Neural progenitor cell (in vitro differentiated cells): ENCODE measurements at regions not wholly inside any gene's neighbourhood (a gene's known extent, or its start where the extent isn't known, plus 50 kb on each side); places are given as distances from the start of the nearest gene placed in this dataset.

ENCODE experiments used
- DNase-seq: peaks from one replicate; pipeline ENCODE4 v3.0.0-alpha.2; 2016; ENCODE audit warnings: low spot score
- H2AFZ ChIP-seq: fragments of 200-600 bp; sonication (generic); replicated peaks from 2 replicates; pipeline ENCODE4 v1.6.1; 2016; ENCODE audit warnings: antibody characterized with exemption
- H3F3A ChIP-seq: fragments of 200-600 bp; sonication (generic); 2 replicates; pipeline ENCODE4 v1.6.1; 2016; ENCODE audit warnings: antibody characterized with exemption, low read depth
- H3K27ac ChIP-seq: fragments of 200-600 bp; sonication (generic); 2 replicates; pipeline ENCODE4 v1.5.1; 2016; ENCODE audit warnings: mild to moderate bottlenecking
- H3K27me3 ChIP-seq: fragments of 200-600 bp; sonication (generic); 2 replicates; pipeline ENCODE4 v1.6.1; 2016; ENCODE audit warnings: mild to moderate bottlenecking, moderate library complexity
- H3K36me3 ChIP-seq: fragments of 200-600 bp; sonication (generic); 2 replicates; pipeline ENCODE4 v1.5.1; 2016
- H3K4me1 ChIP-seq: fragments of 200-600 bp; sonication (generic); 2 replicates; pipeline ENCODE4 v1.6.1; 2016; ENCODE audit warnings: mixed run types
- H3K4me2 ChIP-seq: fragments of 200-600 bp; sonication (generic); 2 replicates; pipeline ENCODE4 v1.6.1; 2016
- H3K4me3 ChIP-seq: fragments of 200-600 bp; sonication (generic); 2 replicates; pipeline ENCODE4 v1.5.1; 2016
- H3K79me2 ChIP-seq: fragments of 200-600 bp; sonication (generic); 2 replicates; pipeline ENCODE4 v1.6.1; 2016; ENCODE audit warnings: low read depth
- H3K9ac ChIP-seq: fragments of 200-600 bp; sonication (generic); 2 replicates; pipeline ENCODE4 v1.6.1; 2016
- H3K9me3 ChIP-seq: fragments of 200-600 bp; sonication (generic); 2 replicates; pipeline ENCODE4 v1.5.1; 2016; ENCODE audit warnings: low read depth
- H4K20me1 ChIP-seq: fragments of 200-600 bp; sonication (generic); 2 replicates; pipeline ENCODE4 v1.6.1; 2016; ENCODE audit warnings: low read depth
- H3K27ac Mint-ChIP-seq: 3 replicates; pipeline ENCODE4 v1.8.0; 2021; ENCODE audit warnings: mixed read lengths
- H3K27me3 Mint-ChIP-seq: 2 replicates; pipeline ENCODE4 v1.8.0; 2022; ENCODE audit warnings: low read depth, mild to moderate bottlenecking, inconsistent platforms, moderate library complexity, mixed read lengths; ENCODE audit not compliant: insufficient read depth
- H3K36me3 Mint-ChIP-seq: 3 replicates; pipeline ENCODE4 v1.8.0; 2021; ENCODE audit warnings: mixed read lengths
- H3K4me1 Mint-ChIP-seq: 3 replicates; pipeline ENCODE4 v1.8.0; 2021; ENCODE audit warnings: mixed read lengths
- H3K4me3 Mint-ChIP-seq: 3 replicates; pipeline ENCODE4 v1.8.0; 2021; ENCODE audit warnings: mild to moderate bottlenecking, moderate library complexity, mixed read lengths
- H3K9me3 Mint-ChIP-seq: 3 replicates; pipeline ENCODE4 v1.8.0; 2020; ENCODE audit warnings: mixed read lengths
- EZH2 ChIP-seq: fragments of 200-600 bp; sonication (generic); IDR thresholded peaks from 2 replicates; pipeline ENCODE4 v1.6.1; 2017; ENCODE audit warnings: antibody characterized with exemption, mild to moderate bottlenecking, moderate library complexity
- EZH2phosphoT487 ChIP-seq: fragments of 200-600 bp; sonication (generic); IDR thresholded peaks from 2 replicates; pipeline ENCODE4 v1.6.1; 2017; ENCODE audit warnings: antibody characterized with exemption
- TF ChIP-seq, protein P1 (sequence below): fragments of 200-600 bp; sonication (generic); IDR thresholded peaks from 2 replicates; pipeline ENCODE4 v1.5.1; 2017; ENCODE audit warnings: antibody characterized with exemption, mild to moderate bottlenecking

DNA sequence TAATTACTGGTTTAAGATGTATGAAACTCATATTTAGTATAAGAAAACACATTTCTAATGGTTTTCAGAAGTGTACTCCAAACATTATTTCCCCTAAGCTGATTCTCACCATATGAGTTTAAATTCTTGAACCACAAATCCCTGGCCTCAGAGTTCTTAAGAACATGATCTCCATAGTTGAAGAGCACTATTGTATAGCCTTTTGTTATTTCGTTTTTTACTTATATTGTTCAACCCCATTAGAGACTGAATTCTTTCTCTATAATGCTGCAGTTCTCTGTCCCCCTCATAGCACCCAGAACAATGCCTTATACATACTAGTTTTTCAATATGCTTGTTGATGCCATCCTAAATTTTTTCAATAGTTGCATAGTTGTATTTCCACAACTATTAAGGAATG lies 85.5 kb upstream of the TMEM17 start:
- H3K4me2 ChIP-seq, result no peak overlapping the region

DNA sequence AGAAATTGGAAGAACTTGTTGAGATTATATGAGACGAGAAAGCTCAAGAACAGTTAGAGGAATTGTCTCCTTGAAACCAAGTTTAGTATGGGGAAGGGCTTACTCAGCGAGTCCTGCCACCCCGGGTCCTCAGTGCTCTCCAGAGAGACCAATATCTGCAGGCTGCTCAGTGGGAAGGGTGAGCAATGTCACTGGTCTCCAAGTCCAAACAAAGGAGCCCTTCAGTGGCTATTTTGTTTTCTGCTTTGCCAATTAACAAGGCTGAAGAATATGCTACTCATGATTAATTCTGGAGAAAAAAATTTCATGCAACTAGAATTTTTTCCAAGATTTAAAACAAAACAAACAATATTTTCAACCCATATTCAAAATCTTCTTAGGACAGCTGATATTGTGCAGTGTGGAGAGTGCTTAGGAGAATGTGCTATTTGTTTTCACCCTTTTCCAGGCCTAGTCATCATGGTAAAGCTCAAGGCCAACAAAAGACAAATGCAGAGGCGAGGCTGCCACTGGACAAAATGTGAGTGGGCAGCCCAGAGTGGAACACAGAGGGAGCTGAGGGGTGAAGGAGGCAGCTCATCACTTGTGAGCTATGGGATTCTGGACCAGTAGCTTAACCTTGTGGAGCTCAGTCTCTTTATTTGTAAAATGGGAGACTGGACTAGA lies 83.8 kb upstream of the TMEM17 start:
- Histone ChIP-seq H4K20me1 (no peaks in the 10 kb centered on the region), H3K9me3 (no peaks in the 10 kb centered on the region), H3F3A (no peaks in the 10 kb centered on the region), H2AFZ (no peak overlapping the region), H3K36me3 (no peaks in the 10 kb centered on the region), H3K4me3 (no peak overlapping the region), H3K27me3 (no peaks in the 10 kb centered on the region), H3K4me1 (no peaks in the 10 kb centered on the region), H3K4me2 (no peak overlapping the region), H3K79me2 (no peaks in the 10 kb centered on the region), H3K9ac (no peak overlapping the region), H3K27ac (no peak overlapping the region)
- Mint-ChIP-seq H3K4me1 (peaks cover 9% of the 10 kb centered on the region), H3K36me3 (peaks cover 3% of the 10 kb centered on the region), H3K27ac (no peak overlapping the region), H3K4me3 (no peak overlapping the region), H3K27me3 (peaks cover 7% of the 10 kb centered on the region), H3K9me3 (peaks cover 7% of the 10 kb centered on the region)
- TF ChIP-seq EZH2phosphoT487, result no peak
- no peak for TF ChIP-seq EZH2
- TF ChIP-seq, protein P1, sequence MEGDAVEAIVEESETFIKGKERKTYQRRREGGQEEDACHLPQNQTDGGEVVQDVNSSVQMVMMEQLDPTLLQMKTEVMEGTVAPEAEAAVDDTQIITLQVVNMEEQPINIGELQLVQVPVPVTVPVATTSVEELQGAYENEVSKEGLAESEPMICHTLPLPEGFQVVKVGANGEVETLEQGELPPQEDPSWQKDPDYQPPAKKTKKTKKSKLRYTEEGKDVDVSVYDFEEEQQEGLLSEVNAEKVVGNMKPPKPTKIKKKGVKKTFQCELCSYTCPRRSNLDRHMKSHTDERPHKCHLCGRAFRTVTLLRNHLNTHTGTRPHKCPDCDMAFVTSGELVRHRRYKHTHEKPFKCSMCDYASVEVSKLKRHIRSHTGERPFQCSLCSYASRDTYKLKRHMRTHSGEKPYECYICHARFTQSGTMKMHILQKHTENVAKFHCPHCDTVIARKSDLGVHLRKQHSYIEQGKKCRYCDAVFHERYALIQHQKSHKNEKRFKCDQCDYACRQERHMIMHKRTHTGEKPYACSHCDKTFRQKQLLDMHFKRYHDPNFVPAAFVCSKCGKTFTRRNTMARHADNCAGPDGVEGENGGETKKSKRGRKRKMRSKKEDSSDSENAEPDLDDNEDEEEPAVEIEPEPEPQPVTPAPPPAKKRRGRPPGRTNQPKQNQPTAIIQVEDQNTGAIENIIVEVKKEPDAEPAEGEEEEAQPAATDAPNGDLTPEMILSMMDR, result no peak
- DNase-seq, result no peak

More for the DNA sequence above, 85.5 kb upstream of the TMEM17 start:
- peaks cover 9% of the 10 kb centered on the region for H3K4me1 Mint-ChIP-seq
- H3K27me3 Mint-ChIP-seq, result peaks cover 7% of the 10 kb centered on the region
- no peak overlapping the region for H3K4me3 Mint-ChIP-seq
- Histone ChIP-seq H2AFZ (no peak overlapping the region), H4K20me1 (no peaks in the 10 kb centered on the region), H3K27me3 (no peaks in the 10 kb centered on the region), H3K4me1 (no peaks in the 10 kb centered on the region), H3K9me3 (no peaks in the 10 kb centered on the region), H3K4me3 (no peak overlapping the region), H3K79me2 (no peaks in the 10 kb centered on the region), H3K9ac (no peak overlapping the region), H3K27ac (no peak overlapping the region), H3F3A (no peaks in the 10 kb centered on the region), H3K36me3 (no peaks in the 10 kb centered on the region)
- peaks cover 3% of the 10 kb centered on the region for H3K36me3 Mint-ChIP-seq
- no peak for DNase-seq
- TF ChIP-seq, protein P1, result no peak
- no peak for TF ChIP-seq EZH2
- TF ChIP-seq EZH2phosphoT487, result no peak
- no peak overlapping the region for H3K27ac Mint-ChIP-seq
- H3K9me3 Mint-ChIP-seq, result peaks cover 7% of the 10 kb centered on the region

DNA sequence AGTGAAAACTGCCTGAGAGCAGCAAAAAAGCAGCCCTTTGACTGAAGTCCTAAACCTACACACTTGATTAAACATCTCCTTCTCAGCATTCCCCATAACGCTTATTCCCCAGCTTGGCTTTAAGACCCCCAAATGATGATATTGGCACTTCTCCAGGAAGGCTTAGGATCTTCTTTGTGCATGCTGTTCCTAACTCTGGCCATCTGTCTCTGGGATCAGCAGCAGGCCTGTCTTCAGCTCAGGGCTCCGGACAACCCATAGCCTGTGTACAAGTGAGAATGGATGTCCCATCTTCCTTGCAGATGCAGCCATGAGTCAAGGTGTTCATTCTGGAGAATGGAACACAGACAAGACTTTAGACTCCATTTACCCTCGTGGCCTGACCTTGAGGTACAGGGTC lies 81.6 kb upstream of the TMEM17 start:
- Mint-ChIP-seq H3K27ac (no peak overlapping the region), H3K36me3 (peaks cover 3% of the 10 kb centered on the region), H3K9me3 (peaks cover 7% of the 10 kb centered on the region), H3K4me3 (no peak overlapping the region), H3K27me3 (peaks cover 5% of the 10 kb centered on the region), H3K4me1 (peaks cover 9% of the 10 kb centered on the region)
- no peaks in the 10 kb centered on the region for H3K27me3 ChIP-seq
- no peaks in the 10 kb centered on the region for H3K36me3 ChIP-seq
- H3K27ac ChIP-seq, result no peak overlapping the region
- no peak overlapping the region for H3K9ac ChIP-seq
- no peak overlapping the region for H3K4me2 ChIP-seq
- H3K4me1 ChIP-seq, result no peaks in the 10 kb centered on the region
- no peak for DNase-seq
- no peak for TF ChIP-seq EZH2
- TF ChIP-seq, protein P1, result no peak
- no peak for TF ChIP-seq EZH2phosphoT487
- no peaks in the 10 kb centered on the region for H4K20me1 ChIP-seq
- no peaks in the 10 kb centered on the region for H3K79me2 ChIP-seq
- H3K4me3 ChIP-seq, result no peak overlapping the region
- H3F3A ChIP-seq, result no peaks in the 10 kb centered on the region
- H2AFZ ChIP-seq, result no peak overlapping the region
- H3K9me3 ChIP-seq, result no peaks in the 10 kb centered on the region
